PC-9 (cell line): ENCODE measurements at regions not wholly inside any gene's neighbourhood (a gene's known extent, or its start where the extent isn't known, plus 50 kb on each side); places are given as distances from the start of the nearest gene placed in this dataset.

ENCODE experiments used
- BruUV-seq: library from RNA; stranded (reverse); fragments of 400-500 nt; replicated peaks from 2 replicates; lab custom pipeline; 2021; lab: Mats Ljungman, UMichigan
- CTCF ChIA-PET: fragments of 300-600 bp; sonication (Branson Sonifier 250); formaldehyde crosslinking; loops from one replicate; lab custom pipeline; 2022; ENCODE audit warnings: antibody characterized with exemption; lab: Charles Lee
- POLR2A ChIA-PET: fragments of 300-600 bp; sonication (Branson Sonifier 250); formaldehyde crosslinking; loops from one replicate; lab custom pipeline; 2022; ENCODE audit warnings: antibody characterized with exemption; ENCODE audit not compliant: unreplicated experiment; lab: Charles Lee
- DNase-seq, 2 experiments: peaks; one replicate each; pipeline versions ENCODE4 v3.0.0 to v3.0.0-alpha.2; 2015 to 2022; ENCODE audit warnings: mixed read lengths in 1 of 2
- H2AFZ ChIP-seq: fragments of 200-600 bp; sonication (generic); 2 replicates; pipeline ENCODE4 v1.8.1; 2017; ENCODE audit warnings: antibody characterized with exemption
- H3F3A ChIP-seq: fragments of 200-600 bp; sonication (generic); 2 replicates; pipeline ENCODE4 v1.8.1; 2017; ENCODE audit warnings: antibody characterized with exemption, mild to moderate bottlenecking, low read depth; ENCODE audit not compliant: insufficient read depth
- H3K27ac ChIP-seq: fragments of 200-600 bp; sonication (generic); 2 replicates; pipeline ENCODE4 v1.6.1; 2016; ENCODE audit warnings: mixed run types
- H3K27me3 ChIP-seq: fragments of 200-600 bp; sonication (generic); 2 replicates; pipeline ENCODE4 v1.6.1; 2016; ENCODE audit warnings: low read depth, mixed run types; ENCODE audit not compliant: insufficient read depth
- H3K36me3 ChIP-seq: fragments of 200-600 bp; sonication (generic); 2 replicates; pipeline ENCODE4 v1.6.1; 2016; ENCODE audit warnings: low read depth, mixed run types
- H3K4me1 ChIP-seq: fragments of 200-600 bp; sonication (generic); replicated peaks from 2 replicates; pipeline ENCODE4 v1.6.1; 2016; ENCODE audit warnings: mixed run types; ENCODE audit not compliant: insufficient read depth
- H3K4me2 ChIP-seq: fragments of 200-600 bp; sonication (generic); 2 replicates; pipeline ENCODE4 v1.6.1; 2017; ENCODE audit warnings: mixed run types
- H3K4me3 ChIP-seq: fragments of 200-600 bp; sonication (generic); 2 replicates; pipeline ENCODE4 v1.6.1; 2016; ENCODE audit warnings: mixed run types
- H3K79me2 ChIP-seq: fragments of 200-600 bp; sonication (generic); 2 replicates; pipeline ENCODE4 v1.6.1; 2017; ENCODE audit warnings: low read depth, mixed run types
- H3K9me2 ChIP-seq: fragments of 200-600 bp; sonication (generic); 2 replicates; pipeline ENCODE4 v1.8.1; 2017; ENCODE audit warnings: mild to moderate bottlenecking; ENCODE audit not compliant: insufficient read depth
- H3K9me3 ChIP-seq: fragments of 200-600 bp; sonication (generic); 2 replicates; pipeline ENCODE4 v1.8.1; 2016; ENCODE audit warnings: low read depth; ENCODE audit not compliant: insufficient read depth
- H4K20me1 ChIP-seq: fragments of 200-600 bp; sonication (generic); 2 replicates; pipeline ENCODE4 v1.8.1; 2017; ENCODE audit not compliant: insufficient read depth
- CTCF ChIP-seq: fragments of 200-600 bp; sonication (generic); conservative IDR thresholded peaks from 2 replicates; pipeline ENCODE4 v1.6.1; 2017; ENCODE audit warnings: mixed run types, antibody characterized with exemption, mild to moderate bottlenecking, moderate library complexity
- EZH2 ChIP-seq: fragments of 200-600 bp; sonication (generic); IDR thresholded peaks from 2 replicates; pipeline ENCODE4 v1.8.0; 2017; ENCODE audit warnings: antibody characterized with exemption, low read depth
- intact Hi-C: fragments of 100-400 bp; cut with micrococcal nuclease; formaldehyde crosslinking; loops from one replicate; pipeline ENCODE4 v1.10.0; 2022; ENCODE audit not compliant: unreplicated experiment

GRCh38 chr12:14243941-14244340 lies 121.5 kb upstream of the ATF7IP start:
- H3K9me3 ChIP-seq: peaks cover 20% of the 10 kb centered on the region; the same call in 1 of the 2 replicates
- no peaks in the 10 kb centered on the region for H3K79me2 ChIP-seq
- no peaks in the 10 kb centered on the region for H3K9me2 ChIP-seq
- no peak overlapping the region for H3K27ac ChIP-seq
- H2AFZ ChIP-seq: no peak overlapping the region
- H4K20me1 ChIP-seq: no peaks in the 10 kb centered on the region
- H3F3A ChIP-seq: peaks cover 24% of the 10 kb centered on the region
- H3K4me3 ChIP-seq: no peak overlapping the region
- no peak overlapping the region for H3K4me2 ChIP-seq
- intact Hi-C loops: no loop called here
- H3K36me3 ChIP-seq: no peaks in the 10 kb centered on the region
- no peak for DNase-seq
- peaks cover 21% of the 10 kb centered on the region for H3K4me1 ChIP-seq
- ChIA-PET POLR2A (no interaction called here), CTCF (no interaction called here)
- BruUV-seq: no TSS peak
- TF ChIP-seq CTCF (no peak), EZH2 (no peak)
- H3K27me3 ChIP-seq: no peaks in the 10 kb centered on the region

GRCh38 chr12:14244876-14245669 lies 120.4 kb upstream of the ATF7IP start:
- DNase-seq: no peak
- no peak for TF ChIP-seq CTCF
- no peak for TF ChIP-seq EZH2
- Histone ChIP-seq H3K9me3 (peaks cover 21% of the 10 kb centered on the region; the same call in 1 of the 2 replicates), H3K79me2 (no peaks in the 10 kb centered on the region), H3K27ac (no peak overlapping the region), H3K4me2 (no peak overlapping the region), H4K20me1 (no peaks in the 10 kb centered on the region), H3F3A (peaks cover 17% of the 10 kb centered on the region; the same call in 1 of the 2 replicates), H2AFZ (no peak overlapping the region), H3K36me3 (no peaks in the 10 kb centered on the region), H3K4me3 (no peak overlapping the region), H3K27me3 (no peaks in the 10 kb centered on the region), H3K4me1 (peaks cover 11% of the 10 kb centered on the region), H3K9me2 (no peaks in the 10 kb centered on the region)
- no TSS peak for BruUV-seq
- ChIA-PET CTCF (no interaction called here), POLR2A (interaction anchor here (0.6 to 0.7 kb wide), 2 partner anchors 120 to 1127 kb away, joined by 3 to 4 read pairs; partner anchors contain the start of gene ATF7IP)
- intact Hi-C loops: no loop called here

DNA sequence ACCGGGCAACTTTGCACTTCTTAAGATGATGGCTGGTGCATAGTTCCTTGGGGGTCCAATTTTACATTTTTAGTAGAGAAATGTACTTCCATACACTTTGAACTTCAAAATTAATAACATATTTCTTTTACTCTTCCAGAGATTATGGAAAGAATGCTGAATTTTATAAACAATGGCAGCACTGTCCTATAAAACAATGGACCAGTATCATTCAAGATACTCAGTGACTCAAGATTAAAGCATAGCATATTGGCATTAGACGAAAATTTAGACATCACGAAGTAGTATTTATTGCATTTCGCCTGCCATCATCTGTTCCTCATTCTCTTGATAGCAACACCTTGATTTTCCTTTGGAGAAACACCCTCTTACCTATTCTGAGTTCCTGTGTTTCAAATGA lies 118.3 kb upstream of the ATF7IP start:
- TF ChIP-seq CTCF: no peak
- ChIA-PET POLR2A (interaction anchor here (0.7 kb wide), 1 partner anchor 1010 kb away, joined by 6 read pairs; no protein-coding TSS in a partner anchor), CTCF (no interaction called here)
- no peak for DNase-seq
- no peaks in the 10 kb centered on the region for H3K9me2 ChIP-seq
- no peaks in the 10 kb centered on the region for H3K36me3 ChIP-seq
- no TSS peak for BruUV-seq
- no peak overlapping the region for H2AFZ ChIP-seq
- no peak overlapping the region for H3K4me3 ChIP-seq
- peaks cover 21% of the 10 kb centered on the region; the same call in 1 of the 2 replicates for H3K9me3 ChIP-seq
- intact Hi-C loops: no loop called here
- H3F3A ChIP-seq: peaks cover 5% of the 10 kb centered on the region; the same call in 1 of the 2 replicates
- no peak overlapping the region for H3K4me2 ChIP-seq
- H3K4me1 ChIP-seq: no peaks in the 10 kb centered on the region
- no peaks in the 10 kb centered on the region for H3K79me2 ChIP-seq
- no peak overlapping the region for H3K27ac ChIP-seq
- H4K20me1 ChIP-seq: no peaks in the 10 kb centered on the region
- no peaks in the 10 kb centered on the region for H3K27me3 ChIP-seq
